Activated T-cell treated with anti-CD3 and anti-CD28 coated beads for 4 hours (primary cell): ENCODE measurements at regions not wholly inside any gene's neighbourhood (a gene's known extent, or its start where the extent isn't known, plus 50 kb on each side); places are given as distances from the start of the nearest gene placed in this dataset.

Source experiments
- DNase-seq: peaks from one replicate; pipeline ENCODE4 v3.0.0-alpha.2; 2020

DNA sequence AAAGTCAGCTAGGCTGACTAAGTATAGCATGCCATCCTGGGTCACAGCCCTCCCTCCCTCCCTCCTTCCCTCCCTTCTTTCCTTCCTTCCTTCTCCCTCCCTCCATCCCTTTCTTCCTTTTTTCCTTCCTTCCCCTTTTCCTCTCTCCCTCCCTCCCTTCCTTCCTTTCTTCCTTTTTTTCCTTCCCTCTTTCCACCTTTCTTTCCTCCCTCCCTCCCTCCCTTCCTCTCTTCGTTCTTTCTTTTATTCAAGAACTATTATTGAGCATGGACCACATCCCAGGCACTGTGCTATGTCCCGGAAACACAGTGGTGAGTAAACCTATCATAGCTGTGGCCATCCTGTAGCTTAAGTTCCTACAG, 106.2 kb upstream of the BACH2 start:
- no peak for DNase-seq

GRCh38 chr6:90401933-90402830, 105.5 kb upstream of the BACH2 start:
- no peak for DNase-seq

DNA sequence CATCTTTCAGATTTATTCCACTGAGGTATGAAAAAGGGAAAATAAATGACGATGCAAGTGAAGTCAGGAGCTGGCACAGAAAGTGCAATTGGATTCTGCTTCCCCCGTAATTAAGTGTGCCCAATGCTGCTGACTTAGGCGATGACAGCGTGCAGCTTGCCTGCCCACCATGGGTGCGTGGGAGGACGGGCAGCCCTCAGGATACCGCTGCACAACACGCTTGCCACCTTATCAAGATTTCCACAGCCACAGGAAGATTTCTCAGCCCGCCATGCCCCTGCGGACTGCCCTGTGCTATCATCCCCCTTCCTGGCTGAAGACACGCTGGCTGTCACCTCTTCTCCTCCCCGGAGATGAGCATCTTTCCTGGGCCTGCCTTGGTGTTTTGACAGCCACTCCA, 103.3 kb upstream of the BACH2 start:
- DNase-seq = no peak

- peak; percentile 73 for DNase-seq
Observed at GRCh38 chr6:90397929-90398674, 101.5 kb upstream of the BACH2 start.

- DNase-seq = no peak
Observed at GRCh38 chr6:90397047-90397446, 100.4 kb upstream of the BACH2 start.

GRCh38 chr6:90393232-90393884, 96.7 kb upstream of the BACH2 start:
- DNase-seq = peak; percentile 62

- DNase-seq = no peak
Observed at GRCh38 chr6:90390379-90390778, 93.7 kb upstream of the BACH2 start.

DNA sequence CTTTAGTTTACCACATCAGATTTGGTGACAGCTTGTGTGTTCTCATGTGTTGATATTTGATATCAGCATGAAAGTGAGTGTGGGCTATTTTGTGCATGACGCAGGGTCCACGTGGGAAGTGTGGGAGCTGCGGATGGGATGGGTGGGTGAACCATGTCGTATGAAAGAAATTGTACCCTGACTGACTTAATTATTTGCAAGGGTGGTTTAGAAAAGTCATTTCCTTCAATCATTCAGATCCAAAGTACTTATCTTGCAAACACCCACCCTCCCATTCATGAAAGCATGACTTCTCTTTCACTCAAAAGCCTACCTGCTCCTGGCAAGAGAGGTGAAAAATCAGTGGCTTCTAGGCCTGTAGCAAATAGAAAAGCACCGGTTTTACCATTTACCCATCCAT, 91.8 kb upstream of the BACH2 start:
- no peak for DNase-seq

DNA sequence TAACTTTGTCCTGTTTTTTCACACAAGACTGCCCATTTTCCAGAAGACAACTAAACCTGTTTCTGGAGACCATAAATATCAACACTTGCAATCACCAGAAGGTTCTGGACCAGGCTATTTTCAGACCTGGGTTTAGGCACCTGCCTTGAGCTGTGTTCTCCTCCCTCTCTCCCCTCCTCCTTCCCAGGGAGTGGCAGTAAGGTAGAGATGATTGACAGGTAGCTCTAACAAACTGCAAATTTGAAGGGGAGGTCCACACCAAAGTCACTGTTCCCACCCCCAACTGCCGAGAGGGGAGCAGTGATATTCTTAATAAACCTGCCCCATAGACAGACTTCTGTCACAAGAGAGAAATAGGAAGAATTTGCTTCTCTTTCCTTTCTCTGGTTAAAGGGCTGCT, 91.2 kb upstream of the BACH2 start:
- DNase-seq = no peak

DNA sequence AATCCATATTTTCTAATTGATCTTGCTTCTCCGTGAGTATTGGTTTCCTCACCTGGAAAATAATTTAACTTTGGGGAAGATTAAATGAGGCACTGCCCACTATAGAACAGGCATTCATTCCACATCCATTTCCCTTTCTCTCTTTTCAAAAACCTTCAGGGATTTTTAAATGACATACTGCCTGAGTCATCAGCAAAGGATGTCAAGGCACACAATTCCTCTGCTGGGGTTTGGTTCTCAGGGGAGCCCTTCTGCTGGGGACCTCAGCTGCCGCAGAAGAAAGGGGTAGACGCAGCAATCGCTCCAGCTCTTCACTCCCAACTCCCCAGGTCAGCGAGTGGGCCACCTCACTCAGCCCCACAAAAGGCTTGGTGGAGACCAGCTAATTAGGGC, 90.7 kb upstream of the BACH2 start:
- DNase-seq = no peak

DNA sequence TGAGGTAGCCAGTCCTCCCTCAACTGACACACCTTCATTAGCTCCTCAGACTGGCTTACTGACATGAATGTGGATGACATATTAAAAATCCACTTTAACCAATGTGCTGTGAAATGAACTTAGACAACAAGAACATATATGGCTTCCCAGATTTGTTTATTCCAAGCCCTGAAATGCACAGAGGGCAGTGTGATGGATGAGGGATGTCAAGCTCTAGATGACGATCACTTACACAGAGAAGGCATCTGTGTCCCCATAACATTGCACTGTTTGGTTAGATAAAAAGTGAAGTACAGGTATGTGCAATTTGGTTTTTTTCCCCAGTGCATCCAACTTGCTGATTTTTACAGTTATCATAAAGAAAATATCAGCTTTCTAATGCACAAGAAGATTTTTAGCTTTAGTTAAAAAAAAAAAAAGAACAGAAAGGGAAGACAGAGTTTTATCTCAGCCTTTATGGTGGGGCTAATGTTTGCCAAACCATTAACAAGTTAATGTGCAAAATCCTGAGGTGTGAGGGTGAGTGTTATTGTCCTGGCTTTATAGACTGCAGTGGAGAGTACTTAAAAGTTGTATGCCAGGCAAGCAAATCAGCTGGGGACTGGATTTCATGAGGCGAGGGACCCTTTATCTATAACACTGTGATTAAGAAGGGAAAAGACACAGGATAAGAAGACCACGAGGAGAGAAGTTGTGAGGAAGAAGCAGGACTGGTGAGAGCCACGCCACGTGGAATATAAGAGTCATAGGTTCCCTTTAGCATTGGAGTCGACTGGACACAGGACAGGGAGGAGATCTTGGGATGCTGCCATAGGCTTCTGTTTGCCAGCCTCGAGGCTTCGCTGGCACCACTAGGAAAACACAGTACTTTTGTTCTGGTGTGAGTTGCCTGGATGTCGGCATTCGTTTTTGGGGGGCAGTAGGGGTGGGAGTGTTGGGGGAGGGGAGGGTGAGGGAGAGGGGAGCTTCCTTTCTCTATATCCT, 90.0 kb upstream of the BACH2 start:
- DNase-seq = no peak

DNA sequence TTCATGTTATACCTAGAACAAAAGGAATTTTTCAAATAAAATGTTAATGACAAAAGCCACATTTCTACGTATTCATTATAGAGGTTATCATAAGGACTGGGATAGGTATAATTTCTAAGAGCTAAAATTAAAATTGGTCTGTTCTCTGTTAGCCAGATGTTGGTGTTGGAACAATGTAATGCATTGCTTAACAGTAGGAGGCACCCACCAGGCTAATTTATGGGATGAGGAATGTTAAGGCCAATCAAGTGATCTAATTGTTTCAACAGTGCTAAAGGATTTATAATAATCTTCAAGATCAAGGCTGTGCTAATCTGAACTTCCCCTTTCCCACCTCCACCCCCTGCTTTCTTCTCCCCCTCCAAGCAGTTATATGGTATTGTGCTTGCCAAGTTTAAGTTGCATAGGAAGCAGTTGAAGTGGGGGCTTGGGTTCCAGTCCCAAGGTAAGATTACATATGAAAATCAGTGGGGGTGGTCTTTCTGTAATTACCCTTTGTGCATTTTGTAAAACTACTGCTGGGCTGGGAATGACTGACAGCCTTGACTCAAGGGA, 89.2 kb upstream of the BACH2 start:
- DNase-seq = no peak

DNA sequence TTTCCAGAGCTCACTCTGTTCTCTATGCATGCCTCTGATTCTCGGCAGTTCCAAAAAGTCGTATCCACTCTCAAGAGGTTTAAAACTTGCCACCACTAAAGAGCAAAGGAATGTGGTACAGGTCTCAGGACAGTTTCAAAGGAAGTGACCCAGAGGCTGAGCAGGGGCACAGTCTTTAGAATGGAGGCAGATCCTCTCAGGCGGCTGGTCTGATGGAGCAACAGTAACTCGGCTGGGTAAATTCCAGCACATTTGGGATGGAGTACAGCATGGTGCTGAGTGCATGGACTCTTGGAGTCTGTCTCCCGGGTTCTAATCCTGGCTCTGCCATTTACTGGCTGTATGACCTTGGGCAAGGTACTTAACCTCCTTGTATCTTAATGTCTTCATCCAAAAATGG, 88.1 kb upstream of the BACH2 start:
- no peak for DNase-seq

- no peak for DNase-seq
Observed at GRCh38 chr6:90383196-90383822, 86.7 kb upstream of the BACH2 start.

GRCh38 chr6:90382760-90383159, 86.1 kb upstream of the BACH2 start:
- no peak for DNase-seq

DNA sequence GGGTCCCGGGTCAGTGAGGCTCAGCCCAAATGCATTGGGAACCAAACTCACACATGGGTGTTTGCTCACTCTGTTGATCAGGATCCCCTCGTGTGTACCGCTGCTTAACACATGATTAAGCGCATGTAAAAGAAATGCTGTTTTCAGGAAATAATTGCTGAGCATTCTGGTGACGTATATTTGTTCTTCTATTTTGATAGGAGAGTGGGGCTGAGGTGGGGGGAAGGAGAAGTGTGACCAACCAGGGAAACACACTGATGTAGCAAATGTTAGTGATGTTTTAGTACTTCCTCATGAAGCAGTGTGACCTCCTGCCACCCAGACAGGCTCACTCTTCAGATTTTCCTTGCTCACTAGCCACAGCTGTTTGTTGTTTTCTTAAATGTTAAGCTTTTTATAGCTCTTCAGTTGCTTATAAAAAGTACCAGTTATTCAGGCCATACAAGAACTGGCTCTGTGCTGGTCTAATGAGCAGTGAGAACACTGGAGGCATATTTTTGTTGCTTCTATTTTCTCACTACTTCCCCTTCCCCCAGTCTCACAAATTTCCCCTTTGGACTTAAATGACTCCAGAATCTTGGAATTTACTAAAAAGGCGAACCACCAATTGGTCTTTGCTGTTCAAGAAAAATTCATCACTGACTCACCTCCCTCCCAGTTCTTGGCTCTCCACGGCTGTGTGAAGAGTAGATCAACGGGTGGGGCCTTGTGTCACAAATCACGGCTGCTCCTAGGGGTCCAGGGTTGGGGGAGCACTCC, 79.2 kb upstream of the BACH2 start:
- DNase-seq = no peak

GRCh38 chr6:90374201-90374600, 77.6 kb upstream of the BACH2 start:
- no peak for DNase-seq

- DNase-seq = no peak
Observed at GRCh38 chr6:90372885-90373284, 76.2 kb upstream of the BACH2 start.

DNA sequence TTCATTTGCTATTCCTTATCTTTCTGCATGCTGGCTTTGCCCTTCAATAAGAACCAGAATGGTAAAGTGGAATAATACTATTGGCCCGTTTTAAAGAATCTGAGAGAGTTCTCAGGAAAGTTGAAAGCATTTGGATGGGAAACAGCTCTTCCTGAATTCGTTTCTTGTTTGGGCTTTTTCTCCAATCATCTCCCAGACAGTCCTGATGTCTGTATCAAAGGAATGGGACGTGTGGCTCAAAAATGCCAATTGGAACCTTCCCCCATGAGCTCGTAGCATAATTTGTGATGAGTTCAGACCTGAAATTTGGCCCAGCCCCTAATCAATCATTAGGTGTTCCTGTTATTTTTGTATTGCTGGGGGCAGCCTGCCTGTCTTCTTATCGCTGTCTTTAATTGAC, 75.8 kb upstream of the BACH2 start:
- DNase-seq = no peak

DNA sequence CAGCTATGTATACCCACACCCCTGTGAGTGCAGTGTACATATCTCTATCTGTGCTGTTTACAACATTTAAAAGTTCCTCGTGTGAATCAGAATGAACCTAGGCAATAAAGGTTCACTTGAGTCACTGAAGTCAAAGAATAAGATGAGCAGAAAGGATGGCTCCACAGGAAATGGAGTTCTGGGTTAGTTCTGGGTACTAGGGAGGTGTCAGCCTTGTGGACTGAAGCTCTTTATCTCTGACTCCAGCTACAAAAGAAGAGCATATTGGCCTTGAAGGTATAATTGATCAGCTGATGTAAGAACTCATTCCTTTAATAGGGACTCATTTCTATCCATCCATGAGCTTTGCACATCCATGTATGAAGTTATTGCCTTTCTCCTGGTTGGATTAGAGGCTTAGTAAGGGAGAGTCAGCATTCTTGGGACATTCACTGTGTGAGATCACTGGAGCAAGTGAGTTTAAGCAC, 73.9 kb upstream of the BACH2 start:
- DNase-seq = no peak

DNA sequence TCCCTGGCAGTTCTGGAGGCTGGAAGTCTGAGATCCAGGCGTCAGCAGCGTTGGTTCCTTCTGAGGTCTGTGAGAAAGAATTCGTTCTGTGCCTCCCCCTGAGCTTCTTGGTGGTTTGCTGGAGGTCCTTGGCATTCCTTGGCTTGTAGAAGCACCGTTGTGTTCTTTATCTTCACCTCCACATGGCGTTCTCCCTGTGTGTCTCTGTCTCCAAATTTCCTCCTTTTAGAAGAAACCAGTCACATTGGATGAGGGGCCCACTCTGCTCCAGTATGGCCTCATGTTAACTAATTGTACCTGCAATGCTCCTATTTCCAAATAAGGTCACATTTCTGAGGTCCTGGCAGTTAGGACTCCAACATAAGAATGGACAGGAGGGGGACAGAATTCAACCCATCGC, 73.0 kb upstream of the BACH2 start:
- DNase-seq = no peak
